A549 (cell line): ENCODE measurements at regions not wholly inside any gene's neighbourhood (a gene's known extent, or its start where the extent isn't known, plus 50 kb on each side); places are given as distances from the start of the nearest gene placed in this dataset.

ENCODE experiments used
- CHD2 ChIP-seq: fragments of 150-350 bp; IDR thresholded peaks from 2 replicates; pipeline ENCODE4 v1.6.1; 2014; ENCODE audit warnings: low read length; ENCODE audit not compliant: partially characterized antibody
- CHD4 ChIP-seq: fragments of 200-600 bp; sonication (generic); IDR thresholded peaks from 2 replicates; pipeline ENCODE4 v1.6.1; 2016; ENCODE audit warnings: antibody characterized with exemption, mild to moderate bottlenecking, borderline replicate concordance
- CTCF ChIP-seq: fragments of >200 bp; sonication (Bioruptor Twin); formaldehyde crosslinking; IDR thresholded peaks from 3 replicates; pipeline ENCODE4 v1.5.1; 2016
- GATA3 ChIP-seq: IDR thresholded peaks from 2 replicates; pipeline ENCODE4 v1.6.1; 2012; ENCODE audit warnings: borderline replicate concordance
- JUN ChIP-seq, 2 experiments: fragments of >200 bp; sonication (Bioruptor Twin); formaldehyde crosslinking; IDR thresholded peaks; 2 replicates in 1 of 2; 3 replicates in 1 of 2; pipeline ENCODE4 v1.6.1; 2016 to 2017
- KDM1A ChIP-seq: fragments of 200-600 bp; sonication (generic); IDR thresholded peaks from 2 replicates; pipeline ENCODE4 v1.6.1; 2016; ENCODE audit warnings: low read depth, mild to moderate bottlenecking
- NR3C1 ChIP-seq: fragments of >200 bp; sonication (Bioruptor Twin); formaldehyde crosslinking; IDR thresholded peaks from 3 replicates; pipeline ENCODE4 v1.6.1; 2017
- RAD21 ChIP-seq, 2 experiments: fragments of >200 bp in 1 of 2; sonication (Bioruptor Twin) in 1 of 2; formaldehyde crosslinking in 1 of 2; IDR thresholded peaks in 1 of 2; conservative IDR thresholded peaks in 1 of 2; 2 replicates in 1 of 2; 3 replicates in 1 of 2; pipeline ENCODE4 v1.6.1; 2012 to 2018; ENCODE audit warnings: inconsistent platforms in 1 of 2
- RCOR1 ChIP-seq: fragments of 150-350 bp; IDR thresholded peaks from 2 replicates; pipeline ENCODE4 v1.6.1; 2014; ENCODE audit warnings: antibody characterized with exemption, low read length, low read depth
- USF2 ChIP-seq: fragments of 450-650 bp; IDR thresholded peaks from 2 replicates; pipeline ENCODE4 v1.6.1; 2014; ENCODE audit warnings: antibody characterized with exemption

GRCh38 chr12:87671757-87672156 is 357.4 kb downstream of the C12orf50 start:
- TF ChIP-seq CTCF = no peak
- no peak for TF ChIP-seq RCOR1
- TF ChIP-seq KDM1A = no peak
- no peak for TF ChIP-seq GATA3
- no peak for TF ChIP-seq JUN (IDR thresholded peaks at IDR 0.05)
- TF ChIP-seq RAD21 (conservative IDR thresholded peaks at IDR 0.05 in 1 of 2, IDR thresholded peaks at IDR 0.05 in 1 of 2) = no peak
- TF ChIP-seq CHD4 = no peak
- no peak for TF ChIP-seq NR3C1
- TF ChIP-seq USF2 = no peak
- TF ChIP-seq CHD2 = no peak
